ENCODE measurements at regions not wholly inside any gene's neighbourhood (a gene's known extent, or its start where the extent isn't known, plus 50 kb on each side); places are given as distances from the start of the nearest gene placed in this dataset.
"Not testable (repeated sequence)": the region's sequence is repeated elsewhere in the genome, so short reads cannot be mapped to it uniquely, and the experiment has no call there.

DNA sequence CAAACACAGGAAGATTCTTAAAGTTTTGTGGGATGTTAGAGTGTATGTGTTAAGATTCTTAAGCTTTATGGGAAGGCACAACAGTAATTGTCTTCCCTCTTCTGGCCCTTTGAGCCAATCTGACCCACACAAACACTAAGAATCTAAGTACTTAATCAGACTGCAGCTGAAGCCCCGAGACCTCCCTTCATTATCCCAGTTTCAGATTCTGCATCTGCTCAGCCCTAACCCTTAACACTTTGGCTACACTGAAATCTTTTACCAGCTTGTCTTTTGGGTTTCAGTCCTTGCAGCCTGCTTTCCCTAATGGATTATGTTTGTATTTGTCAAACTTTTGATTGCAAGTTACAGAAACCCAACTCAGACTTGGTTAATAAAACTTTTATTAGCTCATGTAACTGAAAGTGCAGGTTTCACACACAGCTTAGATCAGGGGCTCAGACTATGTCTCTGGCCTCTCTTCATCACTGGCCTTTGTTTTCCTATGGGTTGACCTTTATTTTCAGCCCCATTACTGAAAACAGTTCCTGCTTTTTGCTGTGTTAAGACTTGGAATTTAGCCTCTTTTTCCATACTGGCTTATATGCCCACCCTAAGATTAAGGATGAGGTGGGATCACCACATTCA lies 71.5 kb downstream of the COX7C start:
- TF ChIP-seq, protein P1, sequence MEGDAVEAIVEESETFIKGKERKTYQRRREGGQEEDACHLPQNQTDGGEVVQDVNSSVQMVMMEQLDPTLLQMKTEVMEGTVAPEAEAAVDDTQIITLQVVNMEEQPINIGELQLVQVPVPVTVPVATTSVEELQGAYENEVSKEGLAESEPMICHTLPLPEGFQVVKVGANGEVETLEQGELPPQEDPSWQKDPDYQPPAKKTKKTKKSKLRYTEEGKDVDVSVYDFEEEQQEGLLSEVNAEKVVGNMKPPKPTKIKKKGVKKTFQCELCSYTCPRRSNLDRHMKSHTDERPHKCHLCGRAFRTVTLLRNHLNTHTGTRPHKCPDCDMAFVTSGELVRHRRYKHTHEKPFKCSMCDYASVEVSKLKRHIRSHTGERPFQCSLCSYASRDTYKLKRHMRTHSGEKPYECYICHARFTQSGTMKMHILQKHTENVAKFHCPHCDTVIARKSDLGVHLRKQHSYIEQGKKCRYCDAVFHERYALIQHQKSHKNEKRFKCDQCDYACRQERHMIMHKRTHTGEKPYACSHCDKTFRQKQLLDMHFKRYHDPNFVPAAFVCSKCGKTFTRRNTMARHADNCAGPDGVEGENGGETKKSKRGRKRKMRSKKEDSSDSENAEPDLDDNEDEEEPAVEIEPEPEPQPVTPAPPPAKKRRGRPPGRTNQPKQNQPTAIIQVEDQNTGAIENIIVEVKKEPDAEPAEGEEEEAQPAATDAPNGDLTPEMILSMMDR (conservative IDR thresholded peaks at IDR 0.05): no peak
- H3K27ac ChIP-seq: no peak overlapping the region

DNA sequence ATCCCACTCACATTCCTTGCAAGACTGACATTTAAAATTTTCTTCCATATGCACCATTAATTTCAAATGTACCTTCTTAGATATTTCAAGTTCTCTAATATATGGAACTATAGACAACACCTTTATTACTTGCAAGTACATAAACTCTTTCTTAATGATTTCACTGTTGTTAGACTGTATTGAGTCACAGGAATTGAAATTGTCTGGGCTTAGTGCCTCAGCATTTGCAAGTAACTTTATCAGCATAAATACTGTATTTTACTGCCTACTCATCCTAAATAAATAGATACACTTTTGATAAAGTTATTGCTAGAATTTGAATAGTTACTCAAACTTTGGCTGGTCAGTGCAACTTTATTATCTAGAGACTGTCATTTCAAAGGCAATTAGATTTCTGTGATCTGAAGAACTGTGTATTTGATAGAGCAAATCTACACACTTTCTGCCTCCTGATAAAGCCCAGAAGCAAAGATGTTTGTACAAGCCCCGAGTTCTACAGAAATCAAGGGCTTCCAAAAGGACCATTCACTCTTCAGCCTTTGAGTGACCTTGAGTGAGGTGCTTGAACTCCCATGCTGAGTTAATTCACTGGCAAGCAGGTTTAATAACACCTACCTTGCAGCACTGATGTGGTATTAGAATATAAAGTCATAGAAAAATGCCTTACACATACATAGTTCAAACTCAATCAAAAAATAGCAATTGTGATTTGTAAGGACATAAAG lies 91.6 kb downstream of the COX7C start:
- no peak overlapping the region for H3K27ac ChIP-seq
- TF ChIP-seq, protein P1 (conservative IDR thresholded peaks at IDR 0.05): no peak

DNA sequence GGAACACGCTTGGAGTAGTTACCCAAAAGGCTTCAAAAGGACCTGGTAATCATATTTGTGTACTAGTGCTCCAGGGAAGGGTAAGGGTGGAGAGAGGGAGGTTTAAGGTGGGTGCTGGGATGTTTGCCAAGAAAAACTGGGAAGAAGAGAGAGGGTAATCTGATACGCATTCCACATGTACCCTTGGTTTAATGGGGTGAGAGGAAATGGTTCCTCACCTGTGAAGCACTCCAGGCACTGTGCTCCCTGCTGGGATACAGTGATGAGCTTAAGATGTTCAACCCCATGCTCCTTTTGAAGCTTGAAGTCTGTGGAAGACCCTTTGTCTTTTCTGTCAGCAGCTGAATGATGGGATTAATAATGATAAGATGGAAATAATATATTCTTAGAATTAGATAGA lies 98.4 kb downstream of the COX7C start:
- H3K27ac ChIP-seq: no peak overlapping the region
- TF ChIP-seq, protein P1 (conservative IDR thresholded peaks at IDR 0.05): no peak

DNA sequence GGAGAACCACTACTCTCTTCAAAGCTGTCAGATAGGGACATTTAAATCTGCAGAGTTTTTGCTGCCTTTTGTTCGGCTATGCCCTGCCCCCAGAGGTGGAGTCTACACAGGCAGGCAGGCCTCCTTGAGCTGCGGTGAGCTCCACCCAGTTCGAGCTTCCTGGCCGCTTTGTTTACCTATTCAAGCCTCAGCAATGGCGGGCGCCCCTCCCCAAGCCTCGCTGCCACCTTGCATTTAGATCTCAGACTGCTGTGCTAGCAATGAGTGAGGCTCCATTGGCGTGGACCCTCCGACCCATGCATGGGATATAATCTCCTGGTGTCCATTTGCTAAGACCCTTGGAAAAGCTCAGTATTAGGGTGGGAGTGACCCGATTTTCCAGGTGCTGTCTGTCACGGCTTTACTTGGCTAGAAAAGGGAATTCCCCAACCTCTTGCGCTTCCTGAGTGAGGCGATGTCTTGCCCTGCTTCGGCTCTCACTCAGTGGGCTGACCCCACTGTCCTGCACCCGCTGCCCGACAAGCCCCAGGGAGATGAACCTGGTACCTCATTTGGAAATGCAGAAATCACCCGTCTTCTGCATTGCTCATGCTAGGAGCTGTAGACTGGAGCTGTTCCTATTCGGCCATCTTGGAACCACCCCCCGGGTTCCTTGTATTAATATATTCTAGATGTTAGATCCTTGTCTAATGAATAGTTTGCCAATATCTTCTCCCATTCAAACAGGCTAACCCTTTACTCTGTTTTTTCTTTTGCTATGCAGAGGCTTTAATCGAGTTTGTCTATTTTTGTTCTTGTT lies 113.8 kb downstream of the COX7C start:
- H3K27ac ChIP-seq: not testable (repeated sequence)

DNA sequence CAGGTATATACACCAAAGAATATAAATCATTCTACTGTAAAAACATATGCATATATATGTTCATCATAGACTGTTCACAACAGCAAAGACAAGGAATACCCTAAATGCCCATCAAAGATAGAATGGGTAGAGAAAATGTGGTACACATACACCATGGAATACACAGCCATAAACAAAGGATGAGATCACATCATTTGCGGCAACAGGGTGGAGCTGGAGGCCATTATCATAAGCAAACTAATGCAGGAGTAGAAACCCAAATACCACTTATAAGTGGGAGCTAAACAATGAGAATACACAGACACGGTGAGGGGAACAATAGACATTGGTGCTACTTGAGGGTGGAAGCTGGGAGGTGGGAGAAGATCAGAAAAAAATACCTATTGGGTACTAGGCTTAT lies 117.6 kb downstream of the COX7C start:
- no peak overlapping the region for H3K27ac ChIP-seq
- TF ChIP-seq, protein P1 (conservative IDR thresholded peaks at IDR 0.05): no peak

DNA sequence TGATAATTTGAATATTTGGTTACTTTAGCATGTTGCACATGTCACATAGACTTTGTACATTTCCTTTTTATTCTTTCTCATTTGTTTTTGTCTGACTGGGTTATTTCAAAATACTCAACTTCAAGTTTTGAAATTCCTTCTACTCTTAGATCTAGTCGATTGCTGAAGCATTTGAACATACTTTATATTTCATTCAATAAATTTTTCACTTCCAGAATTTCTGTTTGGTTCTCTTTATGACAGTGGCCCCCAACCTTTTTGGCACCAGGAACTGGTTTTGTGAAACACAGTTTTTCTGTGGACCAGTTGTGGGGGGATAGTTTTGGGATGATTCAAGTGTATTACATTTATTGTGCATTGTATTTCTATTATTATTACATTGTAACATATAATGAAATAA lies 119.8 kb downstream of the COX7C start:
- H3K27ac ChIP-seq: no peak overlapping the region
- TF ChIP-seq, protein P1 (conservative IDR thresholded peaks at IDR 0.05): no peak

DNA sequence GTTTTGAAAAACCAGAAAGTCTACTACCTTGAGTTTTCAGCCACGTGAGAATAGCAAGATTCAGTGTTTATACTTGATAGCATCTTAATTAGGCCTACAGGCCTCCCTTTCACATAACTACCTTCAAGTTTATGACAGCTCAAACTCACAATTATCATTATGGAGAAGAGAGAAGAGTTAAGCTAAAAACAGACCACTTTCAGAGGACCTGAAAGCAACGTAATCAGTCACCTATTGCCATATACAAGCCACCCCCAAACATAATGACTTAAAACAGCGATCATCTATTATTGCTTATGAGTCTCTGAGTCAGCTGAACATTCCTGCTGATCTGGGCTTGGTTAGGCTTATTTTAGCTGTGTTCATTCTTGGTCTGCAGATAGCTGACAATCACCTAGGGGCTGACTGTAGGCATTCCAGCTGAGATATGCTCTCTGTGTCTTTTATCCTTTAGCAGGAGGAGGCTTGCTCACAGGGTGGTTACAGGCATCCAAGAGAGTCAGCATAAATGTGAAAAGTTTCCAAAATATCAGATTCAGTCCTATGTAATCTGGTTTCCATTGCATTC lies 130.9 kb downstream of the COX7C start:
- TF ChIP-seq, protein P1 (conservative IDR thresholded peaks at IDR 0.05): no peak
- H3K27ac ChIP-seq: no peak overlapping the region

Measured in VCaP (cell line).